Mesothelial cell of epicardium (in vitro differentiated cells): ENCODE measurements at regions not wholly inside any gene's neighbourhood (a gene's known extent, or its start where the extent isn't known, plus 50 kb on each side); places are given as distances from the start of the nearest gene placed in this dataset.

Experiments
- DNase-seq, 2 experiments: peaks; one replicate each; pipeline ENCODE4 v3.0.0; 2021; ENCODE audit warnings: low spot score in 2 of 2; ENCODE audit not compliant: unreplicated experiment in 2 of 2
- H3K27ac Mint-ChIP-seq: 2 replicates; pipeline ENCODE4 v1.8.0; 2021; ENCODE audit warnings: mixed read lengths
- H3K27me3 Mint-ChIP-seq: 2 replicates; pipeline ENCODE4 v1.8.0; 2021; ENCODE audit warnings: low read depth, mixed read lengths
- H3K36me3 Mint-ChIP-seq: 2 replicates; pipeline ENCODE4 v1.8.0; 2021; ENCODE audit warnings: mixed read lengths
- H3K4me1 Mint-ChIP-seq: 2 replicates; pipeline ENCODE4 v1.8.0; 2021; ENCODE audit warnings: mixed read lengths
- H3K4me3 Mint-ChIP-seq: 2 replicates; pipeline ENCODE4 v1.8.0; 2021; ENCODE audit warnings: mild to moderate bottlenecking, moderate library complexity, mixed read lengths
- H3K9me3 Mint-ChIP-seq: 2 replicates; pipeline ENCODE4 v1.8.0; 2021; ENCODE audit warnings: mixed read lengths
- TF ChIP-seq, protein P1 (sequence below): fragments of 200-600 bp; sonication (generic); IDR thresholded peaks from one replicate; pipeline ENCODE4 v1.5.0; 2021; ENCODE audit warnings: antibody characterized with exemption; ENCODE audit not compliant: unreplicated experiment

DNA sequence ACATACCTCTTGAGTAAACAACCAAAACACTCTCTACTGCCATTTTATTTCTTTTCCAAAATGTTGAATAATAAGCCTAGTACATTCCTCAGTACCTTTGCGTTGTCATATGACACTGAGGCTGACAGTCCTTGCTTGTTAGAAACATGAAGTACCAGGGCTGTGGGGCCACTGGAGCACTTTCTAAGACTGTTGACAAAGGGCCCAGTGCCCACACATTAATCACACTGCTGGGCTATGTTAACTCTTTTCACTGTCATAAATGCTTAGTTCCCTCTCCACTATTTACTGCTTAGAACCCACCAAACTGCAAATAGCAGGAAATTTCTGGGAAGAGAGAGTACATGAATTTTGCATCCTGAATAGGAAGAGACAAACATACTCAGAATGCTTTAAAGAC is 57.1 kb downstream of the FAM47B start:
- no peaks in the 10 kb centered on the region for H3K36me3 Mint-ChIP-seq
- no peak overlapping the region for H3K4me3 Mint-ChIP-seq
- H3K9me3 Mint-ChIP-seq: peaks cover 29% of the 10 kb centered on the region
- DNase-seq: no peak
- H3K27me3 Mint-ChIP-seq: no peaks in the 10 kb centered on the region
- no peak overlapping the region for H3K27ac Mint-ChIP-seq
- TF ChIP-seq, protein P1, sequence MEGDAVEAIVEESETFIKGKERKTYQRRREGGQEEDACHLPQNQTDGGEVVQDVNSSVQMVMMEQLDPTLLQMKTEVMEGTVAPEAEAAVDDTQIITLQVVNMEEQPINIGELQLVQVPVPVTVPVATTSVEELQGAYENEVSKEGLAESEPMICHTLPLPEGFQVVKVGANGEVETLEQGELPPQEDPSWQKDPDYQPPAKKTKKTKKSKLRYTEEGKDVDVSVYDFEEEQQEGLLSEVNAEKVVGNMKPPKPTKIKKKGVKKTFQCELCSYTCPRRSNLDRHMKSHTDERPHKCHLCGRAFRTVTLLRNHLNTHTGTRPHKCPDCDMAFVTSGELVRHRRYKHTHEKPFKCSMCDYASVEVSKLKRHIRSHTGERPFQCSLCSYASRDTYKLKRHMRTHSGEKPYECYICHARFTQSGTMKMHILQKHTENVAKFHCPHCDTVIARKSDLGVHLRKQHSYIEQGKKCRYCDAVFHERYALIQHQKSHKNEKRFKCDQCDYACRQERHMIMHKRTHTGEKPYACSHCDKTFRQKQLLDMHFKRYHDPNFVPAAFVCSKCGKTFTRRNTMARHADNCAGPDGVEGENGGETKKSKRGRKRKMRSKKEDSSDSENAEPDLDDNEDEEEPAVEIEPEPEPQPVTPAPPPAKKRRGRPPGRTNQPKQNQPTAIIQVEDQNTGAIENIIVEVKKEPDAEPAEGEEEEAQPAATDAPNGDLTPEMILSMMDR: no peak
- H3K4me1 Mint-ChIP-seq: no peaks in the 10 kb centered on the region

DNA sequence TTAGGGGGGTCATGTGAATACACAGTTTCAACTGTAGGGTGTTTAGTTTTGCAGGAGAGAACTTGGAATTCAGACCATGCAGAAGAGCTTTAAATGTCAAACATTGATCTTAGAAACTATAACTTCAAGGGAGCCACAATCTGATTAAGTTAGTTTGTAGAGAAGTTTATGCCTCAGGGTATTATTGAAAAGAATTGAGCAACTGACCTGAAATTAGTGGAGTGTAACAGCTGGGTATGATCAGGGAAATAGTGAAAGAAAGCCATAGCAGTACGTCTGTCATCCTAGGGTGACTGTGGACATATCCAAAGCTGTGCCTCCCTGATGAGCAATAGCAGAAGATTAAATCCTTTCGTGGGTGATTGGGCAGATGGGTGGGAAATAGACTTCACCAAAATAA is 63.8 kb downstream of the FAM47B start:
- no peak for DNase-seq
- TF ChIP-seq, protein P1: no peak
- Mint-ChIP-seq H3K9me3 (peaks cover 44% of the 10 kb centered on the region), H3K36me3 (peaks cover 2% of the 10 kb centered on the region), H3K4me3 (no peak overlapping the region), H3K4me1 (no peaks in the 10 kb centered on the region), H3K27me3 (no peaks in the 10 kb centered on the region), H3K27ac (no peak overlapping the region)

DNA sequence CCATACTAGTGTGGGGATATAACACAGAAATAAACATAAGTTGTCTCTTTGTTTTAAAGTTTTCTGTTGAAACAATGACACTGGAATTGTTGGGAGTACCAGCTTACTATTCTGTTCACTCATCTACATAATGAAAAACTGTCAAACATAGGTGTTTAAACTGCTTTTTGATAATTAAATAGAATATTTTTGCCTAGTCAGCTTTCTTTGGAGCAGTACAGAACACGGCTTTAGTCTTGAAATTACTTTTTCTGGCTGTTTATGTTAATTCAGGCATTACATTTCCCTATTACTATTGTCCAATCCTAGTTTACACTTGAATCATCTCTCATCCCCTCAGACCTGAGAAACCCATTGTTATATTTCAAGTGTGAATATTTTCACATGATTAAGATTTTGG is 73.0 kb downstream of the FAM47B start:
- Mint-ChIP-seq H3K4me1 (peaks cover 1% of the 10 kb centered on the region), H3K9me3 (peaks cover 46% of the 10 kb centered on the region)

DNA sequence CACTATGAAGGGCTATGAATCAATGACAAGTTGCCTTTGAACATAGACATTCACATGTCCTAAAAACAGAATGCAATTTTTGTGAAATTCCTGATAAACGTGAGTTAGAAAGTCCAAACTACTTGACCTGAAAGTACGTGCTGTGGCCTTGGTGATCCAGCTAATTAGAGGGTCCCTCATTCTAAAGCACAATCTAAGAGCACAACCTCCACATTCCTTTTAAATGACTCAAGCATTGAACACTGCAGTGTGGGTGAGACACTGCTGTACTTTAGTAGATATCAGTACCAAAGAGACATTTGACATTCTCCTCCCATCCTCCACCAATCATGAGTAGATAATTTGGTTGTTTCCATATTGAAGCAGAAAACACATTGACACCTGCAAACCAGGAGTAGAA is 73.5 kb downstream of the FAM47B start:
- no peaks in the 10 kb centered on the region for H3K27me3 Mint-ChIP-seq
- TF ChIP-seq, protein P1: no peak
- H3K4me3 Mint-ChIP-seq: no peak overlapping the region
- no peaks in the 10 kb centered on the region for H3K36me3 Mint-ChIP-seq
- no peak overlapping the region for H3K27ac Mint-ChIP-seq
- H3K9me3 Mint-ChIP-seq: peaks cover 43% of the 10 kb centered on the region
- no peak for DNase-seq
- peaks cover 1% of the 10 kb centered on the region for H3K4me1 Mint-ChIP-seq

More for the DNA sequence above, 73.0 kb downstream of the FAM47B start:
- Mint-ChIP-seq H3K4me3 (no peak overlapping the region), H3K27ac (no peak overlapping the region), H3K27me3 (no peaks in the 10 kb centered on the region), H3K36me3 (no peaks in the 10 kb centered on the region)
- TF ChIP-seq, protein P1: no peak
- no peak for DNase-seq

DNA sequence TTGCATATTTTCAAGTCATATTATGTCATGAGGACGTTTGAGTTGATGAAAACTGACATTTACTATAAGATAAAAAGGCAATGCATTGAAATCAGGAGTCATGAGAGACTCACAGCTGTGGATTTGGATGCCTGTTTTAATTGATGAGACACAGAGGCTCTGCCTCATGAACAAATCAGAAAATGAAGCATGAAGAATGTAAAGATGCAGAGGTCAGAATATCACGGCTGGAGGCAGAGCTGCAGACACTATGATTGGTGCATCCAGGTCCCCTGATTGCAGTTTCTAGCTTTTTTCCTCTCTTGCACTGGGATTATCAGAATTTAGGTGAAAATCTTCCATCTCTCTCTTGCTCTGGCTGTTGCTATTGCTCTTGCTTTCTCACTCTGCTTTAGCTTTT is 74.7 kb downstream of the FAM47B start:
- Mint-ChIP-seq H3K9me3 (peaks cover 34% of the 10 kb centered on the region), H3K27ac (no peak overlapping the region)
- TF ChIP-seq, protein P1: no peak

DNA sequence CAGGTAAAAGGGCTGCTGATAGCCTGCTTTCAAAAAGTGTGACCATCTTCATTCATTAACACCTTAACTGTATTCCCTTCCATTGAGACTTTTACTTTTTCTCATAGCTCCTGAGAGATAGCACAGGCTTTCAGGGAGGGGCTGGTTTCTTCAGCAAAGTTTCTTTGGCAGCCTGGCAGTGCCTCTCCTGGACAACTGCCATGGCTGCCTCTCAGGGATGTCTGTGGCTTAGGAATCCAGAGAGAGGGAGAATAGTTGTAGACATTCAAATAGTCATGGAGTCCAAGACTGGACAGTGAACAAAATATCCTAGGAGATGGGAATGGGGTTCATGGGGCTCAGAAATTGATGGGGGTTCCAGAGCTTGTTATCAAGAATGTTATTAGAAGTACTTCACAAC is 81.1 kb downstream of the FAM47B start:
- peaks cover 41% of the 10 kb centered on the region for H3K9me3 Mint-ChIP-seq
- H3K27me3 Mint-ChIP-seq: no peaks in the 10 kb centered on the region
- H3K27ac Mint-ChIP-seq: no peak overlapping the region
- H3K36me3 Mint-ChIP-seq: no peaks in the 10 kb centered on the region
- TF ChIP-seq, protein P1: no peak
- no peak overlapping the region for H3K4me3 Mint-ChIP-seq
- no peak for DNase-seq
- no peaks in the 10 kb centered on the region for H3K4me1 Mint-ChIP-seq

More for the DNA sequence above, 74.7 kb downstream of the FAM47B start:
- no peaks in the 10 kb centered on the region for H3K27me3 Mint-ChIP-seq
- DNase-seq: no peak
- H3K36me3 Mint-ChIP-seq: no peaks in the 10 kb centered on the region
- no peak overlapping the region for H3K4me3 Mint-ChIP-seq
- H3K4me1 Mint-ChIP-seq: peaks cover 1% of the 10 kb centered on the region
